Gastroesophageal sphincter (tissue), 3 donors: ENCODE measurements at regions not wholly inside any gene's neighbourhood (a gene's known extent, or its start where the extent isn't known, plus 50 kb on each side); places are given as distances from the start of the nearest gene placed in this dataset.

Experiments used
- EP300 ChIP-seq: sonication (generic); formaldehyde crosslinking; IDR thresholded peaks from one replicate; pipeline ENCODE4 v1.6.1; 2017; ENCODE audit warnings: antibody characterized with exemption, mild to moderate bottlenecking
- POLR2A ChIP-seq, 2 donors: fragments of 450-650 bp; IDR thresholded peaks; one replicate each; pipeline ENCODE4 v1.6.1; 2017; ENCODE audit warnings: antibody characterized with exemption in 2 of 2, mild to moderate bottlenecking in 2 of 2, moderate library complexity in 1 of 2
- POLR2AphosphoS5 ChIP-seq: sonication (generic); formaldehyde crosslinking; IDR thresholded peaks from one replicate; pipeline ENCODE4 v1.6.1; 2017; ENCODE audit warnings: antibody characterized with exemption
- TF ChIP-seq, protein P1 (sequence below), 4 experiments: fragments of 200-600 bp in 2 of 4; fragments of 450-650 bp in 2 of 4; sonication (generic) in 1 of 4; IDR thresholded peaks; one replicate each; pipeline ENCODE4 v1.5.1; 2017 to 2019; ENCODE audit warnings: antibody characterized with exemption in 4 of 4, mild to moderate bottlenecking in 2 of 4, moderate library complexity in 2 of 4

DNA sequence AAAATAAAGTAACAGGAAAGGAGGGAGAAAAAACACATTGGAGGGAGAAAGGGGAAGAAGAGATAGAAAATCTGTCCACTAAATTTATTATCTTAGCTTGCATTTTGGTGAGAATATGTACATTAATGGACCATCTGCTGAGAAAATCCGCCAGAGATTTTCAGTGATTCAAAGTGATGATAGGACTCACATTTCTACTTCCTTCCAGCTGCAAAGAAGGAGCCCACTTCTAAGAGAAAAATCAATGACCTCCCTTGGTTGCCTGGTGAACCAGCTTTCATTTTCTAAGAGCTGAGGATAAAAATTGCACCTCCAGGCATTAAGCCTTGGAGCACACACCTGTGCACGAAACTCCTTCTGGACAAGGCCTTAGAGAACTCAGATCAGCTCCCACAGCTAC lies 404.3 kb downstream of the SFMBT2 start:
- TF ChIP-seq, protein P1, sequence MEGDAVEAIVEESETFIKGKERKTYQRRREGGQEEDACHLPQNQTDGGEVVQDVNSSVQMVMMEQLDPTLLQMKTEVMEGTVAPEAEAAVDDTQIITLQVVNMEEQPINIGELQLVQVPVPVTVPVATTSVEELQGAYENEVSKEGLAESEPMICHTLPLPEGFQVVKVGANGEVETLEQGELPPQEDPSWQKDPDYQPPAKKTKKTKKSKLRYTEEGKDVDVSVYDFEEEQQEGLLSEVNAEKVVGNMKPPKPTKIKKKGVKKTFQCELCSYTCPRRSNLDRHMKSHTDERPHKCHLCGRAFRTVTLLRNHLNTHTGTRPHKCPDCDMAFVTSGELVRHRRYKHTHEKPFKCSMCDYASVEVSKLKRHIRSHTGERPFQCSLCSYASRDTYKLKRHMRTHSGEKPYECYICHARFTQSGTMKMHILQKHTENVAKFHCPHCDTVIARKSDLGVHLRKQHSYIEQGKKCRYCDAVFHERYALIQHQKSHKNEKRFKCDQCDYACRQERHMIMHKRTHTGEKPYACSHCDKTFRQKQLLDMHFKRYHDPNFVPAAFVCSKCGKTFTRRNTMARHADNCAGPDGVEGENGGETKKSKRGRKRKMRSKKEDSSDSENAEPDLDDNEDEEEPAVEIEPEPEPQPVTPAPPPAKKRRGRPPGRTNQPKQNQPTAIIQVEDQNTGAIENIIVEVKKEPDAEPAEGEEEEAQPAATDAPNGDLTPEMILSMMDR (IDR thresholded peaks at IDR 0.05): no peak
- TF ChIP-seq POLR2AphosphoS5: no peak
- no peak for TF ChIP-seq POLR2A (IDR thresholded peaks at IDR 0.05)
- no peak for TF ChIP-seq EP300
